ENCODE measurements at regions not wholly inside any gene's neighbourhood (a gene's known extent, or its start where the extent isn't known, plus 50 kb on each side); places are given as distances from the start of the nearest gene placed in this dataset.
"Not testable (repeated sequence)": the region's sequence is repeated elsewhere in the genome, so short reads cannot be mapped to it uniquely, and the experiment has no call there.

DNA sequence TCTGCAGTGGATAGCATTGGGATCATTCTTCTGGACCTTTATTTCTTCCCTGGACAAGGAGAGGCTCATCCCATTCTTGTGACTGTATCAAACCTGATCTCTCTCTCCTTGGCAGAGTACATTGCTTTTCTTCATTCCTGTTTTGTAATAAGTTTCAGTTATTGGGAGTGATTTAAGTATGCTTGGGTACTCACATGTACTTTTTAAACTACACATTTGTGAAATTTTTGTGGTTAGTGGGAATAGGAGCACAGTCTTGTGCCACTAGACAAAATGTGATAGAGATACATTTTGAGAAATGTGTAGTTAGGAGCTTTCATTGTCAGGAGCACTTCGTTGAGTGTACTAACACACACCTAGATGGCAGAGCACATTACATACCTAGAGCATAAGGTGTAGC is 262.6 kb downstream of the C3orf38 start:
- no peak for DNase-seq

- DNase-seq = no peak
Measured at GRCh38 chr3:88416436-88416835, 266.7 kb downstream of the C3orf38 start.

- no peak for DNase-seq
Measured at GRCh38 chr3:88418219-88418618, 268.5 kb downstream of the C3orf38 start.

DNA sequence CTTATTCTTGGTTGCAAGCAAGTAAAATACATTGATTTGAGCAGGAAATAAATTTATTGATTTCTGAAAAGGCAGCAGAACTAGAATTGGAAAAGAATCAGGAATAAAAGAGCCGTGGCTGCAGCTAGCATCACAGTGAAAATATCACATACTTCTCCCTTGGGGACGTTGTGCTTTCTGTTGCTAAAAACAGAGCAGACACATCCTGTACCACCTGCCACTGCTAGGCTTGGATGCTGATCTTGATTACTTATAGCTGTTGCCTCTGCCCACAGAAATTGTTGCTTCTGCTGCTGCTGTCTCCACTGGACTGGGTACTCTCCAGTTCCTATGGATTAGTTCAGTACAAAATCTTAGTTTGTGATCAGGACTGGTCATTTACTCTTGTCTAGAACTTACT is 283.8 kb downstream of the C3orf38 start:
- peak; percentile 27 for DNase-seq

DNA sequence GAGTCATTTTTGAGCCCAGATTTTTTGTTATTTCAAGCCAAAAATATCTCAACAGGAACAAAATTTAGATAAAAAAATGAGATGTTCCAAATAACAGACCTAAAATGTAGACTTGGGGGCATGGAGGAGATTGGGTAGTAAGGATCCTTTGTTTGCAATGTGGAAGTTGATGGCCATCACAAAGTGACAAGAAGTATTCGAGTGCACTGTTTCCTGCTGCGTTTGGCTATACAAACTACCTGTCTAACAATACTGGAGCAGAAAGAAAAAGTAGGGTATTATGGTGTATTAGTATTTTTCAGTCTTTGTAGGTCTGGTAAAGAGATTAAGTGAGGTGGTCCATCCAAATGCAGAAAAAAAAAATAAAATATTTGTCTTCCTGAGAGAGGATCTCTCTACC is 284.2 kb downstream of the C3orf38 start:
- no peak for DNase-seq

GRCh38 chr3:88440701-88441100 is 290.9 kb downstream of the C3orf38 start:
- DNase-seq = no peak

GRCh38 chr3:88443066-88443465 is 293.3 kb downstream of the C3orf38 start:
- DNase-seq = no peak

- no peak for DNase-seq
Measured at GRCh38 chr3:88444251-88444650, 294.5 kb downstream of the C3orf38 start.

DNA sequence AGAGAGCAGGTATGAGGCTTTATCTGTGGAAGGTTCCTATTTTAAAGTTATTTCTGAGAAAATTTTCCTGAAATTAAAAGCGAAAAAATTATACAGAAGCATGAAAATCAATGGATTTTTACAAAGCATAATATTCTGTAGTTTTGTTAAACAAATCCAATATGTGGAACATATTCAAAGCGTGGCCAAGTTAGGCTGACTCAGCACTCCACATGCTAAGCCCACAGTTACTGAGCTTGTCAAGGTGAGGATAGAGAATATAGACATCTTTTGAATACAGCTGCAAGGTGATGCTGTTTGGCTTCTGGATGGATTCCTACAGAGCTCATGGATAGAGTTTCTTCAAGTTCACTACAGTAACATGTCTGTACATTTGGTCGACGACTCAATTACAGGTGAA is 302.5 kb downstream of the C3orf38 start:
- DNase-seq = no peak

- no peak for DNase-seq
Measured at GRCh38 chr3:88460369-88460768, 310.6 kb downstream of the C3orf38 start.

GRCh38 chr3:88462230-88462629 is 312.5 kb downstream of the C3orf38 start:
- DNase-seq = no peak

DNA sequence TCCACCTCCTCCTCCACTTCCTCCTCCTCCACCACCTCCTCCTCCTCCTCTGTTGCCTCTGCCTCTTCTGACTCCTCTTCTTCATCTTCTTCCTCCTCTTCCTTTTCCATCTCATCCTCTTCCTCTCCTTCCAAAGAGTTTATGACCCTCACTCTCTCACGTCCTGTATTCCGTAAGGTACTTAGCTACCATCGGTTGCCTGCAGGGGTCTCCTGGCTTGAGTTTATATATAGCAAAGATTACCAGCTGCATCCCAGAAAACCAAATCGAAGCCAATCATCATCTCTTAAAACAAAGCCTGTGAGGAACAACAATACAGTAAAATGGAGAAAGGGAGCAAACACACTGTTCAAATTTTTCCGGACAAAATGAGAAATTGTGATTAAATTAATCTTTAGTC is 317.4 kb downstream of the C3orf38 start:
- no peak for DNase-seq

DNA sequence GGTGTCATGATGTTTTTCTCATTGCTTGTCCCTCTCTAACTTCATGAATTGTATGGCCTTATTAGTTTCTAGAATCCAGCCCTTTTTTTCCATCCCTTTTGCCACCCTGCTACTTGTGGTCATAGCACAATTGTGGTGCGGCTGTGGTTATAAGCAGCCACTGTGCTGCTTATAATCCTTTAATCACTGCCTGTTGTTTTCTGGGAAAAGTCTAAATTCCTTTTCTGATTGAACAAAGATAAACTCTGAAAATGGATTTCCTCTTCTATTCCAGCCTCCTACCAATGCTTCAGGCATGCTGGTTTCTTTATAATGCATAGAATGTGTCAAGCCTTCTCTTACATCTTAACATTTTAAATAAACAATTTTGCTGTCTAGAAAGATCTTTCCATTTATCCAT is 319.5 kb downstream of the C3orf38 start:
- DNase-seq = no peak

- DNase-seq = no peak
Measured at GRCh38 chr3:88478460-88478859, 328.7 kb downstream of the C3orf38 start.

- no peak for DNase-seq
Measured at GRCh38 chr3:88480822-88481221, 331.1 kb downstream of the C3orf38 start.

GRCh38 chr3:88485001-88485400 is 335.2 kb downstream of the C3orf38 start:
- DNase-seq = no peak

GRCh38 chr3:88508818-88509217 is 359.1 kb downstream of the C3orf38 start:
- DNase-seq = not testable (repeated sequence)

DNA sequence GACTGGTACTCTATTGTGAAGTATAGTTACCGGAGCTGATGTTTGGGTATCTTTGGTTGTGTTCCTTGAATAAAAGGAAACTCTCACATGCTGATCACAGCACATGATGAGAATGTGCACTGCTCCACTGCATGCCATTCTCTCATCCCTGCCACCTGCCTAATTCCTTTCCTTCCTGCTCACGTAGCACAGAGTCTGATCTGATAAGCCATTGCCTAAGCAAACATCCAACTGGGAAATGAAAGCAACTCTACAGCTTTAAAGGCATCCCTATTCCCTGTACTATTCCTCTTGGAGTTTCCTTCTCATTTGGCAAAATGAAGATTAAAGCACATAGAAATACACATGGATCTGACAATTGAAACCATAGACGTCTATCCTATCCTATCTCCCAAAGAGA is 359.8 kb downstream of the C3orf38 start:
- no peak for DNase-seq

GRCh38 chr3:88528494-88528893 is 378.7 kb downstream of the C3orf38 start:
- DNase-seq = no peak

DNA sequence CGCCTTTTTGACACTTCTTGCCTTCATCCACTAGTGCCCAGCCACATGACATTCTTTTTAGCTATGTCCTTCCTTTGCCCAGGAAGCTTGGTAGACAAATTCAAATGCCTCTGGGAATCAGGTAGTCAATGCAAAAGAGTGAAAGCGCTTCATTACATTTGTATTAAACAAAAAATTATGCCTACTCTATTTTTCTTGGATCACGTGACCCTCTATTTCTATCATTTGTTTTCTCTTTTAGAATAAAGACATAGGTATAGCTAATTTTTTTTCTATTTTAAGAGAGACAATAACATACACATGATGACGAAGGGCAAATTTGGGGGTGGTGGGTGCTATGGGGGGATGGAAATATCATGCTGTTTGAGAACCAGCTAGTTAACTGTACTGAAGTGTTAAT is 384.8 kb downstream of the C3orf38 start:
- no peak for DNase-seq

GRCh38 chr3:88535563-88535962 is 385.8 kb downstream of the C3orf38 start:
- DNase-seq = no peak

- no peak for DNase-seq
Measured at GRCh38 chr3:88542916-88543315, 393.2 kb downstream of the C3orf38 start.

- DNase-seq = no peak
Measured at GRCh38 chr3:88572450-88572849, 422.7 kb downstream of the C3orf38 start.

- DNase-seq = no peak
Measured at GRCh38 chr3:88573472-88573871, 423.7 kb downstream of the C3orf38 start.

DNA sequence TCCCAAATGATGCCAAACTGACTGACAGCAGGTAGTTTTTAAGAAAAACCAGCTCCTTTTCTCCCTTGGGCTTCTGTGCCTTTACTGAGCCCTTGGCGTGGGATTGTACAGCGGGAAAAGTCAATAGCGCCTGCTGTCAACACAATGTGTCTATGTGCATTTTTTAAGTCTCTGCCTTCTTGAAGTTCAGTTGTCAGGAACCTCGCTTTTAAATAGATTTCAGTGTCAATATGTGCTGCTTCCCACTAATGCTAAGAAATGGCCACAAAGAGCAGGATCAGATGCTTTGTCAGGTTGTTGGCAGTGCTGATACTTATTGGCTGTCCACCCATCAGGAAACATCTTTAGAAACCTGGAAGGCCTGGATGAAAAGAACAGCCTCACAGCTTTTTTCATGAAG is 424.4 kb downstream of the C3orf38 start:
- DNase-seq = no peak

GRCh38 chr3:88584451-88584850 is 434.7 kb downstream of the C3orf38 start:
- no peak for DNase-seq

All from CD4-positive, alpha-beta T cell treated with Interferon gamma for 1 hour (primary cell).